H1 (cell line): ENCODE measurements at regions not wholly inside any gene's neighbourhood (a gene's known extent, or its start where the extent isn't known, plus 50 kb on each side); places are given as distances from the start of the nearest gene placed in this dataset.

Experiments
- CBX8 ChIP-seq: fragments of 300-800, 300-1000 bp; sonication (generic); IDR thresholded peaks from 2 replicates; pipeline ENCODE4 v1.7.1; 2016; ENCODE audit warnings: low read depth, low read length, borderline replicate concordance
- CHD7 ChIP-seq: fragments of 300-600 bp; sonication (generic); IDR thresholded peaks from 2 replicates; pipeline ENCODE4 v1.7.1; 2012; ENCODE audit warnings: low read length, moderate library complexity, mild to moderate bottlenecking, inconsistent platforms; ENCODE audit not compliant: insufficient replicate concordance
- CTCF ChIP-seq, 3 experiments: IDR thresholded peaks; 1 replicate in 2 of 3; 2 replicates in 1 of 3; pipeline versions ENCODE4 v1.5.1 to v1.6.1; 2011; ENCODE audit warnings: low read length in 3 of 3, mild to moderate bottlenecking in 3 of 3, inconsistent platforms in 2 of 3, low read depth in 1 of 3, moderate library complexity in 1 of 3; ENCODE audit not compliant: insufficient read depth in 1 of 3; ENCODE audit errors: control extremely low read depth in 1 of 3
- HDAC2 ChIP-seq, 2 experiments: fragments of 300-600 bp in 1 of 2; sonication (generic) in 1 of 2; IDR thresholded peaks; 2 replicates each; pipeline ENCODE4 v1.6.1; 2011 to 2012; ENCODE audit warnings: low read depth in 2 of 2, low read length in 2 of 2, mild to moderate bottlenecking in 2 of 2, moderate library complexity in 2 of 2, borderline replicate concordance in 1 of 2, inconsistent platforms in 1 of 2
- KDM4A ChIP-seq: IDR thresholded peaks from one replicate; pipeline ENCODE4 v1.7.1; 2012; ENCODE audit warnings: low read depth, mild to moderate bottlenecking, moderate library complexity, low read length, inconsistent platforms; ENCODE audit not compliant: severe bottlenecking
- NANOG ChIP-seq: IDR thresholded peaks from 2 replicates; pipeline ENCODE4 v1.6.1; 2011; ENCODE audit warnings: low read length, low read depth, mild to moderate bottlenecking, inconsistent platforms; ENCODE audit not compliant: insufficient read depth, poor library complexity, severe bottlenecking
- RXRA ChIP-seq: IDR thresholded peaks from 2 replicates; pipeline ENCODE4 v1.6.1; 2011; ENCODE audit warnings: low read depth, mild to moderate bottlenecking, low read length, moderate library complexity; ENCODE audit not compliant: insufficient read depth
- SP4 ChIP-seq: IDR thresholded peaks from 2 replicates; pipeline ENCODE4 v1.6.1; 2012; ENCODE audit warnings: low read length, inconsistent platforms

GRCh38 chr2:7896940-7897487 is 784.8 kb upstream of the ID2 start (continued):
- TF ChIP-seq CHD7 = no peak
- TF ChIP-seq SP4 = no peak
- TF ChIP-seq RXRA = no peak
- no peak for TF ChIP-seq CTCF (IDR thresholded peaks at IDR 0.05; ENCODE audit: control extremely low read depth in 1 of 3, insufficient read depth in 1 of 3, low read depth in 1 of 3, low read length in 3 of 3)
- TF ChIP-seq NANOG = no peak
- no peak for TF ChIP-seq HDAC2 (IDR thresholded peaks at IDR 0.05; ENCODE audit: borderline replicate concordance in 1 of 2, low read depth in 2 of 2, low read length in 2 of 2)
- TF ChIP-seq CBX8 = no peak
- TF ChIP-seq KDM4A = no peak
